A673 (cell line): ENCODE measurements at regions not wholly inside any gene's neighbourhood (a gene's known extent, or its start where the extent isn't known, plus 50 kb on each side); places are given as distances from the start of the nearest gene placed in this dataset.

Experiments
- EZH2 ChIP-seq: fragments of 200-600 bp; sonication (generic); IDR thresholded peaks from 2 replicates; pipeline ENCODE4 v1.6.1; 2017; ENCODE audit warnings: borderline replicate concordance, low read depth, mild to moderate bottlenecking, mixed read lengths, antibody characterized with exemption, low read length; ENCODE audit not compliant: poor library complexity, severe bottlenecking
- TF ChIP-seq, protein P1 (sequence below): fragments of 300-800, 200-600 bp; sonication (generic); conservative IDR thresholded peaks from 2 replicates; pipeline ENCODE4 v1.5.1; 2017; ENCODE audit warnings: low read depth, mild to moderate bottlenecking, antibody characterized with exemption, low read length, moderate library complexity, mixed read lengths

DNA sequence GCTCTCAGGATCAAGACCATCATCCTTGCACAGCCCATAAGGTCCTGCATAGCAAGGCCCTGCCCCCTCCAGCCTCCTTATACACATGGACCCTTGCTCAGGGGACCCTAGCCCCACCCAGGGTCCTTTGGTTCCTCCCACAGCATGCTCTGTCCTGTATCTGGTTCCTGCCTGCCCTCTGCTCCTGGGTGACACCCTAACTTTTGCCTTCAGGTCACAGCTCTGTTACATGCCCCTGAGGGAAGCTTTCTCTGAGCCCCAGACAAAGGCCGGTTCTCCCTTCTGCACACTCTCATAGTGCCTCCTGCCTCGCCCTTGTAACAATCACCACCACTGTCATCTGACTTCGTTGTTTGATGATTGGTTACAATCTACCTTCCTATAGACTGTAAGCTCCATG, 204.8 kb downstream of the SMAD2 start:
- no peak for TF ChIP-seq EZH2
- TF ChIP-seq, protein P1, sequence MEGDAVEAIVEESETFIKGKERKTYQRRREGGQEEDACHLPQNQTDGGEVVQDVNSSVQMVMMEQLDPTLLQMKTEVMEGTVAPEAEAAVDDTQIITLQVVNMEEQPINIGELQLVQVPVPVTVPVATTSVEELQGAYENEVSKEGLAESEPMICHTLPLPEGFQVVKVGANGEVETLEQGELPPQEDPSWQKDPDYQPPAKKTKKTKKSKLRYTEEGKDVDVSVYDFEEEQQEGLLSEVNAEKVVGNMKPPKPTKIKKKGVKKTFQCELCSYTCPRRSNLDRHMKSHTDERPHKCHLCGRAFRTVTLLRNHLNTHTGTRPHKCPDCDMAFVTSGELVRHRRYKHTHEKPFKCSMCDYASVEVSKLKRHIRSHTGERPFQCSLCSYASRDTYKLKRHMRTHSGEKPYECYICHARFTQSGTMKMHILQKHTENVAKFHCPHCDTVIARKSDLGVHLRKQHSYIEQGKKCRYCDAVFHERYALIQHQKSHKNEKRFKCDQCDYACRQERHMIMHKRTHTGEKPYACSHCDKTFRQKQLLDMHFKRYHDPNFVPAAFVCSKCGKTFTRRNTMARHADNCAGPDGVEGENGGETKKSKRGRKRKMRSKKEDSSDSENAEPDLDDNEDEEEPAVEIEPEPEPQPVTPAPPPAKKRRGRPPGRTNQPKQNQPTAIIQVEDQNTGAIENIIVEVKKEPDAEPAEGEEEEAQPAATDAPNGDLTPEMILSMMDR: no peak
